ENCODE measurements at regions not wholly inside any gene's neighbourhood (a gene's known extent, or its start where the extent isn't known, plus 50 kb on each side); places are given as distances from the start of the nearest gene placed in this dataset.
"Not testable (repeated sequence)": the region's sequence is repeated elsewhere in the genome, so short reads cannot be mapped to it uniquely, and the experiment has no call there.

GRCh38 chr11:86861810-86862209, 61.5 kb downstream of the PRSS23 start:
- WGBS (ENCODE audit: insufficient coverage), result no CpG with 5 or more reads among the region's 6 CpGs
- H3K9me3 ChIP-seq (replicated peaks; ENCODE audit: control insufficient read depth, low read depth, low read length), result no peaks in the 10 kb centered on the region
- no peak for DNase-seq
- no peak overlapping the region for H3K27ac ChIP-seq (ENCODE audit: low read length)
- H3K36me3 ChIP-seq (ENCODE audit: control insufficient read depth, insufficient read depth, low read length), result no peaks in the 10 kb centered on the region
- H3K4me1 ChIP-seq (ENCODE audit: control insufficient read depth, insufficient read depth, low read length), result peaks cover 4% of the 10 kb centered on the region
- H3K27me3 ChIP-seq (ENCODE audit: control insufficient read depth, insufficient read depth, low read length), result no peaks in the 10 kb centered on the region
- no peak overlapping the region for H3K4me3 ChIP-seq (ENCODE audit: low read length)

- no CpG with 5 or more reads among the region's 2 CpGs for WGBS (ENCODE audit: insufficient coverage)
- H3K36me3 ChIP-seq (ENCODE audit: control insufficient read depth, insufficient read depth, low read length), result no peaks in the 10 kb centered on the region
- peaks cover 4% of the 10 kb centered on the region for H3K4me1 ChIP-seq (ENCODE audit: control insufficient read depth, insufficient read depth, low read length)
- no peak overlapping the region for H3K27ac ChIP-seq (ENCODE audit: low read length)
- DNase-seq, result peak; percentile 82
- no peaks in the 10 kb centered on the region for H3K9me3 ChIP-seq (replicated peaks; ENCODE audit: control insufficient read depth, low read depth, low read length)
- H3K4me3 ChIP-seq (ENCODE audit: low read length), result no peak overlapping the region
- no peaks in the 10 kb centered on the region for H3K27me3 ChIP-seq (ENCODE audit: control insufficient read depth, insufficient read depth, low read length)
Measured at GRCh38 chr11:86863476-86863875, 63.1 kb downstream of the PRSS23 start.

- no peak for DNase-seq
- H3K4me3 ChIP-seq (ENCODE audit: low read length), result no peak overlapping the region
- no peaks in the 10 kb centered on the region for H3K9me3 ChIP-seq (replicated peaks; ENCODE audit: control insufficient read depth, low read depth, low read length)
- WGBS (ENCODE audit: insufficient coverage), result 100% methylated on average over 1 of the region's 1 CpG
- peaks cover 9% of the 10 kb centered on the region for H3K4me1 ChIP-seq (ENCODE audit: control insufficient read depth, insufficient read depth, low read length)
- H3K27me3 ChIP-seq (ENCODE audit: control insufficient read depth, insufficient read depth, low read length), result no peaks in the 10 kb centered on the region
- H3K36me3 ChIP-seq (ENCODE audit: control insufficient read depth, insufficient read depth, low read length), result no peaks in the 10 kb centered on the region
- no peak overlapping the region for H3K27ac ChIP-seq (ENCODE audit: low read length)
Measured at GRCh38 chr11:86865436-86865835, 65.1 kb downstream of the PRSS23 start.

GRCh38 chr11:86869531-86869930, 69.2 kb downstream of the PRSS23 start:
- H3K4me1 ChIP-seq (ENCODE audit: control insufficient read depth, insufficient read depth, low read length), result peaks cover 9% of the 10 kb centered on the region
- WGBS (ENCODE audit: insufficient coverage), result 63% methylated on average over 2 of the region's 6 CpGs
- peak overlapping the region; percentile 5 for H3K27ac ChIP-seq (ENCODE audit: low read length)
- H3K27me3 ChIP-seq (ENCODE audit: control insufficient read depth, insufficient read depth, low read length), result no peaks in the 10 kb centered on the region
- no peaks in the 10 kb centered on the region for H3K36me3 ChIP-seq (ENCODE audit: control insufficient read depth, insufficient read depth, low read length)
- no peaks in the 10 kb centered on the region for H3K9me3 ChIP-seq (replicated peaks; ENCODE audit: control insufficient read depth, low read depth, low read length)
- DNase-seq, result no peak
- H3K4me3 ChIP-seq (ENCODE audit: low read length), result no peak overlapping the region

- Histone ChIP-seq H3K27ac (ENCODE audit: low read length) (peak overlapping the region; percentile 5), H3K4me1 (ENCODE audit: control insufficient read depth, insufficient read depth, low read length) (peaks cover 14% of the 10 kb centered on the region), H3K9me3 (replicated peaks; ENCODE audit: control insufficient read depth, low read depth, low read length) (no peaks in the 10 kb centered on the region), H3K36me3 (ENCODE audit: control insufficient read depth, insufficient read depth, low read length) (no peaks in the 10 kb centered on the region), H3K27me3 (ENCODE audit: control insufficient read depth, insufficient read depth, low read length) (no peaks in the 10 kb centered on the region), H3K4me3 (ENCODE audit: low read length) (no peak overlapping the region)
- DNase-seq, result peak; percentile 94
- 0% methylated on average over 1 of the region's 6 CpGs for WGBS (ENCODE audit: insufficient coverage)
Measured at GRCh38 chr11:86869966-86870570, 69.7 kb downstream of the PRSS23 start.

GRCh38 chr11:86873573-86874083, 73.3 kb downstream of the PRSS23 start:
- Histone ChIP-seq H3K27ac (ENCODE audit: low read length) (peak overlapping the region; percentile 56), H3K4me1 (ENCODE audit: control insufficient read depth, insufficient read depth, low read length) (peaks cover 14% of the 10 kb centered on the region), H3K36me3 (ENCODE audit: control insufficient read depth, insufficient read depth, low read length) (no peaks in the 10 kb centered on the region), H3K9me3 (replicated peaks; ENCODE audit: control insufficient read depth, low read depth, low read length) (no peaks in the 10 kb centered on the region), H3K27me3 (ENCODE audit: control insufficient read depth, insufficient read depth, low read length) (no peaks in the 10 kb centered on the region), H3K4me3 (ENCODE audit: low read length) (no peak overlapping the region)
- no peak for DNase-seq
- 100% methylated on average over 2 of the region's 2 CpGs for WGBS (ENCODE audit: insufficient coverage)

- Histone ChIP-seq H3K9me3 (replicated peaks; ENCODE audit: control insufficient read depth, low read depth, low read length) (no peaks in the 10 kb centered on the region), H3K27me3 (ENCODE audit: control insufficient read depth, insufficient read depth, low read length) (no peaks in the 10 kb centered on the region), H3K4me1 (ENCODE audit: control insufficient read depth, insufficient read depth, low read length) (peaks cover 11% of the 10 kb centered on the region), H3K27ac (ENCODE audit: low read length) (peak overlapping the region; percentile 56), H3K36me3 (ENCODE audit: control insufficient read depth, insufficient read depth, low read length) (no peaks in the 10 kb centered on the region), H3K4me3 (ENCODE audit: low read length) (no peak overlapping the region)
- 76% methylated on average over 3 of the region's 6 CpGs for WGBS (ENCODE audit: insufficient coverage)
- peak; percentile 55 for DNase-seq
Measured at GRCh38 chr11:86874304-86875056, 74.1 kb downstream of the PRSS23 start.

- Histone ChIP-seq H3K36me3 (ENCODE audit: control insufficient read depth, insufficient read depth, low read length) (no peaks in the 10 kb centered on the region), H3K4me3 (ENCODE audit: low read length) (no peak overlapping the region), H3K27me3 (ENCODE audit: control insufficient read depth, insufficient read depth, low read length) (no peaks in the 10 kb centered on the region), H3K4me1 (ENCODE audit: control insufficient read depth, insufficient read depth, low read length) (peaks cover 9% of the 10 kb centered on the region), H3K9me3 (replicated peaks; ENCODE audit: control insufficient read depth, low read depth, low read length) (no peaks in the 10 kb centered on the region), H3K27ac (ENCODE audit: low read length) (no peak overlapping the region)
- WGBS (ENCODE audit: insufficient coverage), result no CpG with 5 or more reads among the region's 3 CpGs
- DNase-seq, result no peak
Measured at GRCh38 chr11:86876716-86877234, 76.4 kb downstream of the PRSS23 start.

GRCh38 chr11:86877503-86877902, 77.2 kb downstream of the PRSS23 start:
- Histone ChIP-seq H3K9me3 (replicated peaks; ENCODE audit: control insufficient read depth, low read depth, low read length) (no peaks in the 10 kb centered on the region), H3K36me3 (ENCODE audit: control insufficient read depth, insufficient read depth, low read length) (no peaks in the 10 kb centered on the region), H3K27ac (ENCODE audit: low read length) (no peak overlapping the region), H3K4me1 (ENCODE audit: control insufficient read depth, insufficient read depth, low read length) (peaks cover 9% of the 10 kb centered on the region), H3K27me3 (ENCODE audit: control insufficient read depth, insufficient read depth, low read length) (no peaks in the 10 kb centered on the region), H3K4me3 (ENCODE audit: low read length) (no peak overlapping the region)
- no peak for DNase-seq

- H3K9me3 ChIP-seq (replicated peaks; ENCODE audit: control insufficient read depth, low read depth, low read length); H3K27me3 ChIP-seq (ENCODE audit: control insufficient read depth, insufficient read depth, low read length); H3K4me3 ChIP-seq (ENCODE audit: low read length); H3K36me3 ChIP-seq (ENCODE audit: control insufficient read depth, insufficient read depth, low read length); H3K4me1 ChIP-seq (ENCODE audit: control insufficient read depth, insufficient read depth, low read length); H3K27ac ChIP-seq (ENCODE audit: low read length); DNase-seq: not testable (repeated sequence)
- WGBS (ENCODE audit: insufficient coverage), result no CpG with 5 or more reads among the region's 26 CpGs
Measured at GRCh38 chr11:86879241-86879640, 76.0 kb downstream of the FZD4 start.
